ENCODE measurements at regions not wholly inside any gene's neighbourhood (a gene's known extent, or its start where the extent isn't known, plus 50 kb on each side); places are given as distances from the start of the nearest gene placed in this dataset.

DNA sequence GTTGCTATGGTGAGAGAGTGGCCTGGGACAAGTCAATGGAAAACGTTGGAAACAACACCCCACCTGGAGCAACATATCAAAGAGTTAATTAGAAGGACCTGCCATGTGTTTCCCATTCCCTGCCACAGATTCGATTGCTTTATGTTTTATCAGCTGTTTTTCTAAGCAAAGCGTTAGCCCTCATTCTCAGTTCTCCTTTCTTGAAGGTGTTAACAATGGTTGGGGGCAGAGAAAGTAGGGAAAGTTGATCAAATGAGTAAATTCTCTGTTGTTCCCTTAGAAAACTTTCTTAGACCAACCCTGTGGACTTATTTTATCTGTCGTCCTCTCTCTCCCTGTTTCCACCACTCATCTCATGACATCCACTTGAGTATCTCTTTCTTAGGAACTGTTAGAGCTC, 102.5 kb downstream of the ADAMTS15 start:
- 48 to 55% methylated on average over 4 of the region's 4 CpGs for WGBS, 2 donors
- Histone ChIP-seq H3K4me3 (no peak overlapping the region), H3K36me3 (replicated peaks in 1 of 2; ENCODE audit: insufficient read depth in 1 of 2, low read depth in 2 of 2) (no peaks in the 10 kb centered on the region), H3K9me3 (no peaks in the 10 kb centered on the region), H3K4me1 (peaks cover 10% of the 10 kb centered on the region), H3K27ac (no peak overlapping the region), H3K27me3 (no peaks in the 10 kb centered on the region)
- intact Hi-C loops (cut with DNase I), result no loop called here
- DNase-seq (no peak), ATAC-seq (no peak)
- TF ChIP-seq POLR2A (IDR thresholded peaks at IDR 0.05), result no peak
- no peak for TF ChIP-seq CTCF (IDR thresholded peaks at IDR 0.05)

- peaks cover 10% of the 10 kb centered on the region for H3K4me1 ChIP-seq
- 87 to 88% methylated on average over 5 of the region's 5 CpGs for WGBS, 2 donors
- H3K36me3 ChIP-seq (replicated peaks in 1 of 2; ENCODE audit: insufficient read depth in 1 of 2, low read depth in 2 of 2), result no peaks in the 10 kb centered on the region
- H3K27me3 ChIP-seq, result no peaks in the 10 kb centered on the region
- DNase-seq (no peak), ATAC-seq (no peak)
- no peak for TF ChIP-seq POLR2A (IDR thresholded peaks at IDR 0.05)
- no peak for TF ChIP-seq CTCF (IDR thresholded peaks at IDR 0.05)
- no peaks in the 10 kb centered on the region for H3K9me3 ChIP-seq
- H3K4me3 ChIP-seq, result no peak overlapping the region
- intact Hi-C loops (cut with DNase I), result no loop called here
- H3K27ac ChIP-seq, result no peak overlapping the region
These were observed 102.9 kb downstream of the ADAMTS15 start for GRCh38 chr11:130551388-130551787.

- no peak overlapping the region for H3K27ac ChIP-seq
- no peaks in the 10 kb centered on the region for H3K36me3 ChIP-seq (replicated peaks in 1 of 2; ENCODE audit: insufficient read depth in 1 of 2, low read depth in 2 of 2)
- no peak for TF ChIP-seq CTCF (IDR thresholded peaks at IDR 0.05)
- no peak for TF ChIP-seq POLR2A (IDR thresholded peaks at IDR 0.05)
These were observed 104.9 kb downstream of the ADAMTS15 start for GRCh38 chr11:130553306-130553705.

DNA sequence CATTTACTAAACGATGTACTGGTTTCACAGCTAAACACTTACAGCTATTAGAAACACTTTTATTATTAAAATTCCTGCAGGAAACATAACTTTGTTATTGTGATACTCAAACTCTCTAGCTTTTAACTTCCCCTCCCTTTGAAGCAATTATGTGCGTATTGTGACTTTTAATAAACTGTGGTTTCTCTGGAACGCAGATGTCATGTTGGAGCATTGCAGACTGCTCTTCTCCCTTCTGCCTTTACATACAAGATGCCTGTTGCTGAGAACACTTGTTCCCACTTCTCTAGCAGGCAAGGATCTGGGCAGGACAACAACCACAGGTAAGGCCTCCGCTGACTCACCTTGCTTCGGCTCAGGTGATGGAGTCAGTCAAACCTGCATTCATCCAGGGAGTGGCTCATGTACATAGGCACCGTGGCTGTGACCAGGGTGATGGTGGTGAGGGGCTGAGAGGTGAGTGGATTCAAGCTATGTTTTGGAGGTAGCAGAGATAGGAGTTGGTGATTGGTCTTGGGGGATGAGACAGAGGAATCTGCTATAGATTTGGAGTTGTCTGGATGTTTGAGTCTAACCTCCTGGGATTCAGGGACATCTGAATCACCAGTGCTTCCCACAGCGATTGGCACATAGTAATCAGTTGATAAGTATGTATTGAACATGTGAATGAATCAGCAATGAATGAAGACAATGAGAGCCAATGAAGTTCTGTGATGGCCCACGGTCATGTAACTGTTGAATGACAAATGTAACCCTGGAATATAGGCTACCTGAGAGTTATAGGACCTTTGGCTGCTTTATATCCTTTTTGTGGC, 106.0 kb downstream of the ADAMTS15 start:
- 62 to 68% methylated on average over 8 of the region's 8 CpGs for WGBS, 2 donors
- ATAC-seq (no peak), DNase-seq (no peak)
- Histone ChIP-seq H3K9me3 (no peaks in the 10 kb centered on the region), H3K36me3 (replicated peaks in 1 of 2; ENCODE audit: insufficient read depth in 1 of 2, low read depth in 2 of 2) (no peaks in the 10 kb centered on the region), H3K27me3 (no peaks in the 10 kb centered on the region), H3K4me3 (no peak overlapping the region), H3K27ac (no peak overlapping the region), H3K4me1 (peaks cover 10% of the 10 kb centered on the region)
- intact Hi-C loops (cut with DNase I), result no loop called here
- TF ChIP-seq CTCF (IDR thresholded peaks at IDR 0.05) (no peak), POLR2A (IDR thresholded peaks at IDR 0.05) (no peak)

More at GRCh38 chr11:130553306-130553705, 104.9 kb downstream of the ADAMTS15 start:
- Histone ChIP-seq H3K27me3 (no peaks in the 10 kb centered on the region), H3K4me1 (peaks cover 10% of the 10 kb centered on the region), H3K4me3 (no peak overlapping the region), H3K9me3 (no peaks in the 10 kb centered on the region)
- ATAC-seq, result no peak
- intact Hi-C loops (cut with DNase I), result no loop called here
- WGBS, 2 donors, result 85 to 92% methylated on average over 1 of the region's 1 CpG
- DNase-seq, result no peak
